A172 (cell line): ENCODE measurements at regions not wholly inside any gene's neighbourhood (a gene's known extent, or its start where the extent isn't known, plus 50 kb on each side); places are given as distances from the start of the nearest gene placed in this dataset.
A peak's percentile ranks its signal among the peaks of the same experiment; 100 is the strongest.

Experiments used
- DNase-seq: peaks from one replicate; pipeline ENCODE4 v3.0.0-alpha.2; 2015; ENCODE audit warnings: low spot score

DNA sequence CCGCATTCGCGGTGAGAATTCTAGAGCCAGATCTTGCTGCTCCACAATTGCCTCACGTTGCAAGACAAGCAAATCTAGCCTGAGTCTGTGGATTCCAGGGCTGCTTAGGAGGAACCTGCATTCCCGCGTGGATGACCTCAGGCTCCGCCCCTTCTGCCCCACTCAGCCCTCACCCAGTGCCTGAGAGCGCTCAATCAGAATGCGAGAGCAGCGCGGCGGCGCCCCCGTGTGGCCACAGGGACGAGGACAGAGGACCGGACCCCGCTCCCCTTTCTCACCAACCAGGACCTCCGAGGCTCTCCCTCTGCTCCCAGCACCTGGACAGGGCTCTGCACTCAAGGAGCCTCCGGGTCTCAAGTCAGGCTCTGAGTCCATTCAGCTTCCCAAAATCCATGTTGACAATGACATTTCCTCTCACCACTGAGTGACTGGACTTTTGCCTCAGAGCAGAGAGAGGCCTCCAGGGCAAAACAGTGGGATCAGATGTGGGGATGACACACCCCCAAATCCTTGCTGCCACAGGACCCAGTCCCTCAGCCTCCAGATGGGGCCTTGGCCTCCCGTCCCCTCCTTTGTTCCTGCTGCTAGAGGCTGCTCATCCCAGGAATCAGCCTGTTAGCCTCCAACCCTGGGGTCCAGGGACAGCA is 52.0 kb downstream of the RPP21 start:
- peak; percentile 63 for DNase-seq

- DNase-seq, result no peak
Observed at GRCh38 chr6:30397697-30398096, 52.7 kb downstream of the RPP21 start.

DNA sequence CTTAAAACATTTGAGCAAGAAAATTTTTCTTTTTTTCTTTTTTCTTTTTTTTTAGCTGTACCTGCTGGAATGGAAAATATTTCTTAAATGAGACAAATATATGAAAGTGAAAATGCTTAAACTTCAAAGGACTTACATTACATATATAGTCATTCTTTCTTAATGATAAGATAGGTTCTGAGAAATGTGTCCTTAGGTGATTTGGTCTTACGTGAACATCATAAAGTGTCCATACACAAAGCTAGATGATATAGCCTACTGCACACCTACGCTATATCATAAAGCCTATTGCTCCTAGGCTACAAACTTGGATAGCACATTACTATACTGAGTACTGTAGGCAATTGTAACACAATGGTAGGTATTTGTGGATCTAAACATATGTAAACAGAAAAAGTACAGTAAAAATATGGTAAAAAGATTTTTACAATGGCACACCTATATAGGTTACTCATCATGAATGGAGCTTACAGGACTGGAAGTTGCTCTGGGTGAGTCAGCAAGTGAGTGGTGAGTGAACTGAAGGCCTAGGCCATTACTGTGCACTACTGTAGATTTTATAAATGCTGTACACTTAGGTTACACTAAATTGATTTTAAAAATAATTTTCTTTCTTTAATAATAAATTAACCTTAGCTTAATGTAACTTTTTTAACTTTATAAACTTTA is 54.6 kb downstream of the RPP21 start:
- DNase-seq, result peak; percentile 30

- DNase-seq, result no peak
Observed at GRCh38 chr6:30405934-30406333, 61.0 kb downstream of the RPP21 start.

- no peak for DNase-seq
Observed at GRCh38 chr6:30409184-30409583, 64.2 kb downstream of the RPP21 start.

GRCh38 chr6:30411515-30412207 is 66.7 kb downstream of the RPP21 start:
- DNase-seq, result peak; percentile 47

GRCh38 chr6:30418448-30418847 is 70.9 kb upstream of the HLA-E start:
- DNase-seq, result no peak

- DNase-seq, result no peak
Observed at GRCh38 chr6:30424549-30424948, 64.8 kb upstream of the HLA-E start.
